K562 (cell line): ENCODE measurements at regions not wholly inside any gene's neighbourhood (a gene's known extent, or its start where the extent isn't known, plus 50 kb on each side); places are given as distances from the start of the nearest gene placed in this dataset.

Experiments used
- ATAC-seq: fragments of 200-7000 bp; cut with Tn5 transposase; 3 replicates; pipeline ENCODE4 v1.9.1; 2020; ENCODE audit warnings: moderate library complexity
- BruUV-seq: library from RNA; stranded (reverse); fragments of 400-500 nt; replicated peaks from 2 replicates; lab custom pipeline; 2021; lab: Mats Ljungman, UMichigan
- CTCF ChIA-PET: fragments of 300-600 bp; formaldehyde crosslinking; extraction: SDS; loops from one replicate; lab custom pipeline; 2021; ENCODE audit warnings: low intra/inter-chr PET ratio; lab: Yijun Ruan, JAX
- POLR2A ChIA-PET: fragments of 300-600, 350-650 bp; sonication (Branson Sonifier 250); formaldehyde crosslinking; extraction: SDS; loops from one replicate; lab custom pipeline; 2021; ENCODE audit warnings: antibody characterized with exemption, inconsistent platforms; lab: Yijun Ruan, JAX
- DNase-seq, 4 experiments: peaks; one replicate each; pipeline versions ENCODE4 v3.0.0 to v3.0.0-alpha.2; 2011 to 2018; ENCODE audit warnings: low spot score in 3 of 4, mixed read lengths in 3 of 4; ENCODE audit errors: extremely low read depth in 1 of 4
- FAIRE-seq: peaks from 2 replicates; lab custom pipeline; 2011; peaks lifted over from hg19 to GRCh38; lab: Jason Lieb, UNC
- H2AFZ ChIP-seq: 2 replicates; pipeline ENCODE4 v1.6.0; 2011; ENCODE audit warnings: low read depth, low read length, control low read depth, inconsistent platforms
- H3K27ac ChIP-seq: fragments of 200-600 bp; 3 replicates; pipeline ENCODE4 v1.8.0; 2011; ENCODE audit warnings: low read depth, mild to moderate bottlenecking, control low read depth, inconsistent platforms, low read length, moderate library complexity, mixed read lengths; ENCODE audit errors: extremely low read depth
- H3K27me3 ChIP-seq, 2 experiments: fragments of 300-600 bp in 1 of 2; 2 replicates in 1 of 2; 3 replicates in 1 of 2; pipeline versions ENCODE4 v1.6.0 to v1.8.0; 2011; ENCODE audit warnings: inconsistent platforms in 2 of 2, low read length in 2 of 2, mild to moderate bottlenecking in 1 of 2, mixed read lengths in 1 of 2, moderate library complexity in 1 of 2; ENCODE audit not compliant: control insufficient read depth in 2 of 2, insufficient read depth in 2 of 2
- H3K36me3 ChIP-seq: fragments of 300-600 bp; 3 replicates; pipeline ENCODE4 v1.8.0; 2011; ENCODE audit warnings: mild to moderate bottlenecking, low read length, inconsistent platforms; ENCODE audit not compliant: control insufficient read depth, insufficient read depth
- H3K4me1 ChIP-seq, 2 experiments: fragments of 200-600 bp in 1 of 2; replicated peaks in 1 of 2; 2 replicates in 1 of 2; 3 replicates in 1 of 2; pipeline versions ENCODE4 v1.5.1 to v1.8.0; 2011; ENCODE audit warnings: inconsistent platforms in 2 of 2, low read length in 2 of 2, mild to moderate bottlenecking in 1 of 2, mixed read lengths in 1 of 2, moderate library complexity in 1 of 2; ENCODE audit not compliant: control insufficient read depth in 2 of 2, insufficient read depth in 2 of 2
- H3K4me2 ChIP-seq: 2 replicates; pipeline ENCODE4 v1.6.1; 2011; ENCODE audit warnings: low read length, control low read depth, inconsistent platforms, mixed read lengths; ENCODE audit not compliant: insufficient read depth
- H3K4me3 ChIP-seq: fragments of 200-600 bp; sonication (generic), shearing (Covaris generic); 2 replicates; pipeline ENCODE4 v1.5.1; 2016; ENCODE audit warnings: control low read depth, inconsistent platforms
- H3K79me2 ChIP-seq: fragments of 200-600 bp; 3 replicates; pipeline ENCODE4 v1.8.0; 2011; ENCODE audit warnings: low read length, inconsistent platforms; ENCODE audit not compliant: control insufficient read depth, insufficient read depth
- H3K9ac ChIP-seq, 2 experiments: 2 replicates each; pipeline versions ENCODE4 v1.6.0 to v1.6.1; 2011; ENCODE audit warnings: low read depth in 2 of 2, low read length in 2 of 2, control low read depth in 1 of 2, inconsistent platforms in 1 of 2, mild to moderate bottlenecking in 1 of 2, mixed read lengths in 1 of 2; ENCODE audit not compliant: insufficient read depth in 1 of 2
- H3K9me1 ChIP-seq: one replicate; pipeline ENCODE4 v1.6.0; 2011; ENCODE audit warnings: inconsistent platforms, mild to moderate bottlenecking, low read length, moderate library complexity; ENCODE audit not compliant: control insufficient read depth, insufficient read depth
- H3K9me3 ChIP-seq: replicated peaks from 2 replicates; pipeline ENCODE4 v1.5.1; 2011; ENCODE audit warnings: low read depth, low read length, inconsistent platforms; ENCODE audit not compliant: control insufficient read depth, insufficient read depth
- H4K20me1 ChIP-seq: replicated peaks from 2 replicates; pipeline ENCODE4 v1.6.1; 2011; ENCODE audit warnings: low read length, inconsistent platforms, mixed read lengths; ENCODE audit not compliant: control insufficient read depth, insufficient read depth
- COPS2 ChIP-seq: fragments of 450-650 bp; conservative IDR thresholded peaks from 2 replicates; pipeline ENCODE4 v1.6.1; 2016; ENCODE audit warnings: mild to moderate bottlenecking, moderate library complexity
- DLX4 ChIP-seq: fragments of 250-450 bp; sonication (Bioruptor Pico); IDR thresholded peaks from 2 replicates; pipeline ENCODE4 v1.6.1; 2021; ENCODE audit warnings: mild to moderate bottlenecking
- ETV5 ChIP-seq: sonication (generic); formaldehyde crosslinking; IDR thresholded peaks from 2 replicates; pipeline ENCODE4 v1.4.0; 2020; ENCODE audit warnings: low read depth, mild to moderate bottlenecking, missing genetic modification reagents
- RREB1 ChIP-seq: fragments of 250-450 bp; sonication (Bioruptor Pico); IDR thresholded peaks from 2 replicates; pipeline ENCODE4 v1.4.0; 2020
- SNAPC5 ChIP-seq: fragments of 250-450 bp; sonication (Bioruptor Pico); IDR thresholded peaks from 2 replicates; pipeline ENCODE4 v1.8.0; 2021; ENCODE audit warnings: moderate library complexity, mild to moderate bottlenecking, inconsistent platforms
- THAP7 ChIP-seq: fragments of 250-450 bp; sonication (Bioruptor Pico); IDR thresholded peaks from 2 replicates; pipeline ENCODE4 v1.5.0; 2021
- TOE1 ChIP-seq, 2 experiments: fragments of 450-650 bp in 1 of 2; sonication (generic) in 1 of 2; formaldehyde crosslinking in 1 of 2; IDR thresholded peaks; 2 replicates each; pipeline versions ENCODE4 v1.7.1 to v1.8.0; 2016 to 2022; ENCODE audit warnings: borderline replicate concordance in 2 of 2, mild to moderate bottlenecking in 2 of 2, antibody characterized with exemption in 1 of 2, inconsistent platforms in 1 of 2, low read depth in 1 of 2, missing genetic modification reagents in 1 of 2, moderate library complexity in 1 of 2
- ZNF592 ChIP-seq: fragments of 450-650 bp; IDR thresholded peaks from 2 replicates; pipeline ENCODE4 v1.6.1; 2017; ENCODE audit warnings: antibody characterized with exemption, mild to moderate bottlenecking
- WGBS: fragments of 100-300 bp; shearing (Covaris generic); methylation state at CpG from one replicate; pipeline ENCODE4 v1.1.6; 2016; ENCODE audit warnings: low coverage, mixed read lengths; ENCODE audit not compliant: insufficient coverage; ENCODE audit errors: missing lambda C conversion rate; 5-methylcytosine and 5-hydroxymethylcytosine counted together
- in situ Hi-C: fragments of 300-500 bp; cut with MboI; formaldehyde crosslinking; loops from 4 replicates; pipeline ENCODE4 v1.15.0; 2018; ENCODE audit warnings: inconsistent platforms, mixed read lengths
- intact Hi-C: fragments of 100-400 bp; cut with micrococcal nuclease; formaldehyde crosslinking; loops from 2 replicates; pipeline ENCODE4 v1.14.2; 2022

GRCh38 chrX:11870789-11871188 lies 112.8 kb downstream of the MSL3 start:
- H3K27me3 ChIP-seq, result no peaks in the 10 kb centered on the region
- H3K27ac ChIP-seq, result no peak overlapping the region
- H3K4me1 ChIP-seq, result no peaks in the 10 kb centered on the region
- ChIA-PET CTCF (no interaction called here), POLR2A (no interaction called here)
- H4K20me1 ChIP-seq, result no peaks in the 10 kb centered on the region
- 0% methylated on average over 2 of the region's 2 CpGs for WGBS
- H3K9me1 ChIP-seq, result no peaks in the 10 kb centered on the region
- DNase-seq (no peak), ATAC-seq (no peak), FAIRE-seq (no peak)
- H3K9me3 ChIP-seq, result no peaks in the 10 kb centered on the region
- no peak overlapping the region for H3K9ac ChIP-seq
- BruUV-seq, result no TSS peak
- H2AFZ ChIP-seq, result no peak overlapping the region
- intact Hi-C loops (no loop called here), in situ Hi-C loops (no loop called here)
- H3K4me2 ChIP-seq, result no peak overlapping the region
- no peaks in the 10 kb centered on the region for H3K79me2 ChIP-seq
- no peak overlapping the region for H3K4me3 ChIP-seq
- no peaks in the 10 kb centered on the region for H3K36me3 ChIP-seq
- no peak for TF ChIP-seq RREB1 (CRISPR knock-in tag)
- TF ChIP-seq ZNF592, result no peak
- no peak for TF ChIP-seq TOE1 (IDR thresholded peaks at IDR 0.05; ENCODE audit: borderline replicate concordance)
- no peak for TF ChIP-seq TOE1 (CRISPR knock-in tag; IDR thresholded peaks at IDR 0.05; ENCODE audit: borderline replicate concordance, low read depth)
- TF ChIP-seq COPS2, result no peak
- no peak for TF ChIP-seq SNAPC5
- TF ChIP-seq ETV5 (CRISPR knock-in tag), result no peak
- TF ChIP-seq THAP7 (CRISPR knock-in tag), result no peak
- TF ChIP-seq DLX4 (CRISPR knock-in tag), result no peak
